ENCODE measurements at regions not wholly inside any gene's neighbourhood (a gene's known extent, or its start where the extent isn't known, plus 50 kb on each side); places are given as distances from the start of the nearest gene placed in this dataset.

DNA sequence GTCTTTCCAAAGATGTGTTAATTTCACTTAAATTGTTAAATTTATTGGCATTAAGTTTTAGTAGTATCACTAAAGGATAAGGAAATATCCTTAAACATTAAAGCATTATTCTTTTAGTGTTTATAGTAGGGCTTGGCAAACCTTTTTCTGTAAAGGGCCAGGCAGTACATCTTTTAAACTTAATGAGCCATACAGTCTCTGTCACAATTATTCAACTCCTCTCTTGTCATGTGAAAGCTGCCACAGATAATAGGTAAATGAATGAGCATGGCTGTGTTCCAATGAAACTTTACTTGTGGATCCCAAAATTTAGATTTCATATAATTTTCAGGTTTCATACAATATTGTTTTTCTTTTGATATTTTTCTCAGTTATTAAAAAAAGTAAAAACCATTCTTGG lies 268.2 kb upstream of the C11orf87 start:
- FAIRE-seq (no peak), DNase-seq (ENCODE audit: low spot score) (no peak)

DNA sequence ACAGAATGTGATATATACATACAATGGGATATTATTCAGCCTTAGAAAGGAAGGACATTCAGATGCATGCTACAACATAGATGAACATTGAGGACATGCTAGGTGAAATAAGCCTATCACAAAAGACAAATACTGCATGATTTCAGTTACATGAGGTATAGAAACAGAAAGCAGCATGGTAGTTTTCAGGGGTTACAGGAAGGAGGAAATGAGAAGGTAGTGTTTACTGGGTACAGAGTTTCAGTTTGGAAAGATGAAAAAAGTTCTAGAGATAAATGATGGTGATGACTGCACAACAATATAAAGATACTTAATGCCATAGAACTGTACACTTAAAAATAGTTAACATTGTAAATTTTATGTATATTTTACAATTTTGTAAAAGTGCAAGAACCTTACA lies 266.7 kb upstream of the C11orf87 start:
- no peak for DNase-seq (ENCODE audit: low spot score)
- FAIRE-seq: no peak

DNA sequence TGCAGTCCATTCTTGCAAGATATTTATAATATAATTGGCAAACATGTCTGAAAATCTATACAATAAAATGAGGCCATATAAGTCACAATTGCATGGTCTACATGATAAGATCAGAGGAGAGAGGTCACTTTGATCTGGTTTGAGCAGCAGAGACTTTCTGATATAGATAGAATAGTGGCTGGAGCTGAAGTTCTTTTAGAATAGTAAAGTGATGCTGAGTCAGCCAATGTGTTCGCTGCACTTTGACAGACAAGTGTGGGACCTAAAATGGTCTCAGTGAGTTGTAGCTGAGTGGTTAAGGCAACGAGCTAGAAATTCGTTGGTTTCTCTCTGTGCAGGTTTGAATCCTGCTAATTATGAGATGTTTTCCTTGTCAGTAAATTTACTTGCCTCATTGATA lies 257.0 kb upstream of the C11orf87 start:
- FAIRE-seq: no peak
- no peak for DNase-seq (ENCODE audit: low spot score)

DNA sequence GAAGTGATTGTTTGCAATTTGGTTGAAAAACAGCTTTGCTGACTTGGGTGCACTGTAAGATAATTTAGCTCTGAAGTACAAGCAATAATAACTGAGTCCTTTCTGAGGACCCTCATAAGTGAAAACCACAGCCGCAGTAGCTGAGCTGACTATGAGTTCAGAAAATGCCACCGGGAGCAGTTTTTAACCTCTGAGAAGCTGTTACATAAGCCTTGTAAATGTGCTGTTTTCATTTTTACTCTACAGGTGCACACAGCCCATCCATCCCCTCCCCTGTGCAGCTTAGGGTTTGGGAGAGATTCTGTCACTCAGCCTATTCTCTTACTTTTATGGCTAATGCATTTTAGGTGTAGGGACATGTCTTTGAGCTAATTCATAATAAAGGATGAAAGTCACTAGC lies 255.5 kb upstream of the C11orf87 start:
- no peak for DNase-seq (ENCODE audit: low spot score)
- FAIRE-seq: no peak

DNA sequence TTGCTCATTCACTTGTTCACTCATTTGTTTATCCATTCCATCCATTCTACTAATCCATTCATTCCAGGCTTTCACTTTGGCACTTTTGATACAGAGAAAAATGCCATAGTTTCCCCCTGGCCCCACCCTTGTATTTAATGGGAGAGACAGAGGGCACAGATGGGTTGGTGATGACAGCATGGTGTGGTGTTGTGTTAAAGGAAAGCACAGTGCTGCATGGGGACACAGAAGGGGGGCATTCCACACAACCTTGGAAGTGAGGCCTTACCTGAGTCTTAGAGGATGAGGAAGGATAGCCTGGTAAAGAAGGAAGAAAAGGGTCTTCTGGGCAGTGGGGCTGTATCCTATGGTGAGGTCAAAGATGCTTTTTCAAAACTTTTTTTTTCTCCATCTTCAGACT lies 248.5 kb upstream of the C11orf87 start:
- DNase-seq (ENCODE audit: low spot score) (no peak), FAIRE-seq (no peak)

DNA sequence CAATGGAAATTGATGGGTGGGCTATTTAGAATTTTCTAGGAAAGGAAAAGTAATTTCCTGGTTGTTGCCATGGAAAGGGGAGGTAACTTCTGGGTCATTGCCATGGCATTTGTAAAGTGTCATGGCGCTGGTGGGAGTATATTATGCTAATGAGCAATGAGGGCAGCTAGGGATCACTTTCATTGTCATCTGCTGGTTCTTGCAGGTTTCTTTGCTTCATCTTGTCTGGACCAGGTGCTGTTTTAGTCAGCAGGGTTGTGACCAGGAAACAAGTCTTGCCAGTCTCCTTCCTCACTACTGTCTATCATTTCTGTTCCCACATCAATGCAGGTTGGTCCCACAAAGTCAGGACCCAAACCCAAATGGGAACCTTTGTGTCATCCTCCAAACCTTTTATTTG lies 237.6 kb upstream of the C11orf87 start:
- DNase-seq (ENCODE audit: low spot score): no peak
- no peak for FAIRE-seq

DNA sequence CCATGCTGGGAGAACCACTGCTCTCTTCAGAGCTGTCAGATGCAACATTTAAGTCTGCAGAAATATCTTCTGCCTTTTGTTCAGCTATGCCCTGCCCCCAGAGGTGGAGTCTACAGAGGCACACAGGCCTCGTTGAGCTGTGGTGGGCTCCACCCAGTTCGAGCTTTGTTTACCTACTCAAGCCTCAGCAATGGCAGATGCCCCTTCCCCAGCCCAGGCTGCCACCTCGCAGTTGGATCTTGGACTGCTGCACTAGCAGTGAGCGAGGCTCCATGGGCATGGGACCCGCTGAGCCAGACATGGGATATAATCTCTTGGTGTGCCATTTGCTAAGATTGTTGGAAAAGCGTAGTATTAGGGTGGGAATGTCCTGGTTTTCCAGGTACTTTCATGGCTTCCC lies 229.1 kb upstream of the C11orf87 start:
- no peak for FAIRE-seq
- no peak for DNase-seq (ENCODE audit: low spot score)

DNA sequence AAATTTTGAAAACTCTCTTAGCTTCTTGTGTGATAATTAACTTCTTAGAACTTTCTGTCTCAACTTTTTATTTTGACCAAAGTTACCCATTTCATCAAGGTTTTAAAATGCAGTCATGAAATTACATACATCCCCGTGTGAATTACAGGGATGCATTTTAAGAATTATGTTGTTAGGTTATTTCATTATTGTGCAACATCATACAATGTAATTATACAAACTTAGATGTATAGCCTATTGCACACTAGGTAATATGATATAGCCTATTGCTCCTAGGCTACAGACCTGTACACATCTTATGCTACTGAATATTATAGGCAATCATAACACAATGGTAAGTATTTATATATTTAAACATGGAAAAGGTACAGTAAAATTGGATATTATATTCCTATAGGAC lies 228.1 kb upstream of the C11orf87 start:
- FAIRE-seq: no peak
- no peak for DNase-seq (ENCODE audit: low spot score)

DNA sequence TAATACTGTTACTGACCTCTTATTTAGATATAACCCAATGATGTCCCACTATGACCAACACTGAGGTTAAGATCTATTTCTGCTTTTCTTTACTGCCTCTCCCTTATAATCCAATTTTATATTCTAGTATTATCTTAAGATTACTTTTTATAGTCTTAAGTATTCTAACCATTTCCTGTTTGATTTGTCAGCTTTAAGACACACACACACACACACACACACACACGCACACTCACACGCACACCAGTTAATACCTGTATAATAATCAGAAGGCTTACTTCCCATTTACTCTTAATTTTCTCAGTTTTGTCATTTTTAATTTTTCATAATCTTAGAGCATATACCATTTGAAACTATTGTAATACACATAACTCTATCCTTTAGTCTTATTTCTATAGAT lies 226.0 kb upstream of the C11orf87 start:
- DNase-seq (ENCODE audit: low spot score) (no peak), FAIRE-seq (no peak)

DNA sequence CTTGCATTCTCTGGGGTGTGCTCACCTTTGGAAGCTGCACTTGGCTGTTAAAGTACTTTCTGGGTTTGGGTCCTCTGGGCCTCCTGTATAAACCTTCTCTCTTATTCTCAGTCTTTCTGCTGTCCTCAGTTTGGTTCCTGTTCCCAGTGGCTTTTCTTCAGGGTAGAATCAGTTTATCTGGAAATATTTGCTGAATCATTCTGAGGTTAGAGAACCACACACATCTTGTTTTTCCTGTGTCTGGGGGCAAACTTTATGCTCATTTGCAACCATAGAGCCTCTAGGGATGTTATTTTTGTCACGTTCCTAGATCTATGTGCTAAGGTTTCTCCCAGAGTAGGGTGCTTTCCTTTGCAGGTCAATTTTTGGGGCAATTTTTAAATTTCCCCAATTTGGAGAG lies 224.3 kb upstream of the C11orf87 start:
- FAIRE-seq (no peak), DNase-seq (ENCODE audit: low spot score) (no peak)

DNA sequence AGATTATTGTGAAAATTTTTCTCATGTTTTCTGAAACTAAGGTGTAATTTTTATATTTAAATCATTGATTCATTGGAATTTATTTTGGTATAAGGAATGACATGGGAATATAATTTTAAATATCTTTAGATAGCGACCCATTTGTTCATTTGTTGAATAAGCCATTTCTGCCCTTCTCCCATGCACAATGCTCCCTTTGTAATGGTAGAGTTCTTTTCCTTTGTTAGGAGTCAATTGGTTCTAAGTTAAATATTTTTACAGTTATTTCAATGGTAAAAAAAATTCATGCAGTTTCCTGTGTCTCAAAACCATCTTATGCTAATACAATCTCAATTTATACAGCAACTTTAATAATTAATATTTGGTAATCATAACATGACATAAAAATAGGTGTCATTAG lies 218.8 kb upstream of the C11orf87 start:
- FAIRE-seq (no peak), DNase-seq (ENCODE audit: low spot score) (no peak)

DNA sequence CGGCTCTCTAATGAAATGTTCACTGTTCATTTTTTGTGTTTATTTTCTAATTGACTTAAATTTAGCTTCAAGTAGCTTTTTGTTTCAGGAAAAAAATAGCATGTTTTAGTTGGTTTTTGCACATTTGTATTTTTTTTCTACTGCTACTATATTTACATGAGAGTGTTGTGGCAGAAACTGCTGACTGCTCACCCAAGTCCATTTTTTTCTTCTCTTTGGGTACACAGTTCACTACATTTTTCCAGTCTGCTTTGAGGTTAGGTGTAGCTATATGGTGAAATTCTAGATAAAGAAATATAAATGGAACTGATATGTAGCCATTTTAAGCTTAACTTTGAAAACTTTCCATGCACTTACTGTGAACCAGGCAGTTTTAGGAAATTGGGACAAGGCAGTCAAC lies 216.7 kb upstream of the C11orf87 start:
- DNase-seq (ENCODE audit: low spot score) (no peak), FAIRE-seq (no peak)

DNA sequence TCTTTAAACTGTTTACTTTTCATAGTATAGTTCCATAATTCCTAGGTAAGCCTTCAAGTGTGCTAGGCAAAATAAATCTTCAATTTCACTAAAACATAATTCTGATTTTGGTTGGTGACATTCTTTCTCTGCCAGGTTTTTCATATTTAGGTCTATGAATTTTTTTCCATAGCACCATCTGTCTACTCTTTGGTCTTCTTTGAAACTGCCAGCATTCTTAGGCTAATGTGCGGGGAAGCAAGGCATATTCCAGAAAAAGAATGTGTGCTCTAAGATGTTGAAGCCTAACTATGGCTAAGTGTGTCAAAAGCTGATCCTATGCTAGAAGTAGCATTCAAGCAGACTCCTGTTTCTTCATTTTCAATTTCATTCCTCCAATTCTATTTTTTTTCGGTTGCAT lies 213.9 kb upstream of the C11orf87 start:
- no peak for FAIRE-seq
- DNase-seq (ENCODE audit: low spot score): no peak

DNA sequence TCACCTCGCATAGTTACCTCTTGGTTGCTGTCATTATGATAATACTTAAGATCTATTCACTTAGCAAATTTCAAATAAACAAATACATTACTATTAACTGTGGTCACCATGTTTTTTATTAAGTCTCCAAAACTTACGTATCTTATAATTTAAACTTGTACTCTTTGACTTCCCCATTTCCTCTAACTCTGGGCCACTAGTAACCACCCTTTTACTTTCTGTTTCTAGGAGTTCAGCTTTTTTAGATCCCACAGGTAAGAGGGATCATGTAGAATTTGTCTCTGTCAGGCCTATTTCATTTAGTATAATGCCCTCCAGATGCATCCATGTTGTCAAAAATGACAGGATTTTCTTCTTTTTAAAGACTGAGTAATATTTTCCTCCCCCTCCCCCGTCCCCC lies 212.4 kb upstream of the C11orf87 start:
- no peak for DNase-seq (ENCODE audit: low spot score)
- no peak for FAIRE-seq

DNA sequence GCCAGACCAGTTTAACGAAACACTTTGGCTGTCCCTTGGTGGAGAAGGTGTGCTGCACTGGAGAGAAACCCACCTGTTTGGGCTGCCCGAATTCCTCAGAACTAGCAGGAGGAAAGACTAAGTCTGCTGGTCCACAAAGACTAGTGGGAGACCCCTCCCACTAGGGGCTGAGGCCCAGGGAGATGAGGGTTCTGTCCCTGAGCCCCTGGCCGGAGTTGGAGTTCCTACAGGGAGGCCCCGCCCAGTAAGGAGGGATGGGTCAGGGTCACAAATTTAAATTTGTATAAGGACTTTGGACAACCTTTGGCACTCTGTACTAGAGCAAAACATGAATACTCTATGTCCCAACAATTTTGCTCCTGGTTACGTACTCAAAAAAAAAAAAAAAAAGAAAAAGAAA lies 200.8 kb upstream of the C11orf87 start:
- DNase-seq (ENCODE audit: low spot score): no peak
- no peak for FAIRE-seq

DNA sequence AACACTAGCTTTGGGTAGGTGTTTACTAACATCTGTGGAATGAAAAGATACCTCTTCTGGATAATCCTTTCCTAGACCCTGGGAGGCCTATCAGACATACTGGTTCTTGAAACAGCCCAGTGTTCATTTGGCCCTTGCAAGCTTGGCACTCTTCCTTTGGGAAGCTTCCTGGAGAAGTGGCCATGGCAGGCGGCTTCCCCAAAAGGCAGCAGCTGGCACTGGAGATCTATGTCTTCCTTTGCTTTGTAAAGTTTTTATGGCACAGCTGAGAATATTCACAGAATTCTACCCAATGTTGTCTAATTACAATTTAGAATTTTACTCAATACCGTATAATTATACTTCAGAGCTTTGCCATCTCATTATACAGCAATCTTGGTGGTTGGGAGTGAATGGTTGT lies 199.2 kb upstream of the C11orf87 start:
- DNase-seq (ENCODE audit: low spot score) (no peak), FAIRE-seq (no peak)

DNA sequence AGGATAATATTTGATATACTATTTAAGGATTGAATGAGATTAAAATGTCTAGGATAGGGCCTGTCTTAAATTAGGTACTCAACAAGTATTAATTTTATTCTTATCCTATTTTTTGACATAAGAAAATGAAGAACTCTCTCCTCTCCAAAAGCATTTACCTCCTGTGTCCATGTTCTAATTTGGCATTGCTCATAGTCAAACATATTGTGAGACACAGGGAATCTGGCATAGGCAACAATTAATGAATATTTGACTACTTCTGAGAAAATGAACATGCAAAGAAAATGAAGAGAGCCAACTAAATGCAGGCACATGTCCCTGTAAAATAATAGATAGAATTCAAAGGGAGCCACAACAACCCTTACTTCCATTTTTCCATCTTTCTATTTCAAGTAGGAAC lies 198.5 kb upstream of the C11orf87 start:
- DNase-seq (ENCODE audit: low spot score) (no peak), FAIRE-seq (no peak)

DNA sequence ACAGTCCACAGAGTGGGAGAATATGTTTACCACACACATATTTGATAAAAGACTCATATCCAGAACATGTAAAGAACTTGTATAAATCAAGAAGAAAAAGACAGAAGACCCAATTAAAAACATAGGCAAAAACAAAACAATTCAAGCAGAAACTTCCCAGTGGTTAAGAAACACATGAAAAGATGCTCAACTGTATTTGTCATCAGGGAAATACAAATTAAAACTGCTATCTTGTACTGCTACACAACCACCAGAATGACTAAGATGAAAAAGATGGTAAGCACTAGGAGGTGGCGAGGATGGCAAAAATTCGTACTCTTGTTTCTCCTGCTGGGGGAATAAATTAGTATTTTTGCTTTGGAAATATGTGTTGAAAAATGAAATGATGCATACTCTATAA lies 192.3 kb upstream of the C11orf87 start:
- DNase-seq (ENCODE audit: low spot score): no peak
- no peak for FAIRE-seq

DNA sequence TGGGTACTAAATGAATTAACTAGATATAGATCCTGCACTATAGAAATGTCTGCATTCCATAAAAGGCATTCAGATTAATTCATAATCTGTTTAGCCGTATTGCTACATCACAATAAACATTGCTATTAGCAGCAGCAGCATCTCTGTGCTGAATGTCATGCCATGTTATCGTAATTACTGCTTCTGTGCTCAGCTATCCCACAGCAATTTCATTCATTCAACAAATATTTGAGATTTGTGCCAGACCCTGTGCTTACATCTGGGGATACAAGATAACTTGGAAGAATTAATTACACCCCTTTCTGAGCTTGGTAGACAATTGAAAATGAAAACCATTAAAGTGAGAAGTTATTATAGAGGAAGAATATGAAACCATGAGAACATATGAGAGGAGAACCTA lies 185.8 kb upstream of the C11orf87 start:
- DNase-seq (ENCODE audit: low spot score) (no peak), FAIRE-seq (no peak)

DNA sequence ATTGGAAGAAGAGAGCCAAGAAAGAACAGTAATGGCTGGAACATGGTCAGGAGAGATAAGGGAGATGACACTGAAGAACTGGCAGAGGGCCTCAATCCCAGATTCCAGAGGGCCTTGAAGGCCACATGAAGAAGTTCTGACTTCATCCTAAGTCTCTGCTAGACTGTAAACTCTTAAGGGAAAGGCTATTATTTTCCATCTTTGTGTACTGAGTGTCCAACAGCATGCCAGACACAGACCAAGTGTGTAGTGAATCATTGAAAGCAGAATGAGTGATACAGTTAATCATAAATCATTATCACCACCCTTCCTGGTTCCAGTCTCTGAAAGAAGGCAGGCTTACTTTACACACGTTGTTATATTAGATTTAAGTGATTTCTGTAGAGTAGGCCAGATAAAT lies 185.3 kb upstream of the C11orf87 start:
- DNase-seq (ENCODE audit: low spot score): no peak
- no peak for FAIRE-seq

DNA sequence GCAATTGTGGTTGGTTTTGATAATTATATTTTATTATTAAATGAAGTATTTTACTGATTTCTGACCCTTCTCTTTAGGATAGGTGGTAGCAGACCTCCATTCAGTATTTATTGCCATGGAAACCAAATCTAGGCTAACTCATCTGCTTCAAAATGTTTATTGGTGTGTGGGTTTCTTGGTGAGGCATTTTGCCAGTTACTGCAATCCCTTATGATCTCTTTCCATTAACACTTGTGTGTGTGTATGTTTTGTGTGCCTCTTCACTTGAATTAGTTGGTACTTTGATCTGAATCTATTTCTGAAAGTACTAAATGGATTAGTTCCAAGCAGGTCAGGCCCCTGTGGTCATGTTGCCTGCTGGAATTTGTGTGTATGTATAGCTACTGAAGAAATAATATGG lies 184.4 kb upstream of the C11orf87 start:
- FAIRE-seq (no peak), DNase-seq (ENCODE audit: low spot score) (no peak)

DNA sequence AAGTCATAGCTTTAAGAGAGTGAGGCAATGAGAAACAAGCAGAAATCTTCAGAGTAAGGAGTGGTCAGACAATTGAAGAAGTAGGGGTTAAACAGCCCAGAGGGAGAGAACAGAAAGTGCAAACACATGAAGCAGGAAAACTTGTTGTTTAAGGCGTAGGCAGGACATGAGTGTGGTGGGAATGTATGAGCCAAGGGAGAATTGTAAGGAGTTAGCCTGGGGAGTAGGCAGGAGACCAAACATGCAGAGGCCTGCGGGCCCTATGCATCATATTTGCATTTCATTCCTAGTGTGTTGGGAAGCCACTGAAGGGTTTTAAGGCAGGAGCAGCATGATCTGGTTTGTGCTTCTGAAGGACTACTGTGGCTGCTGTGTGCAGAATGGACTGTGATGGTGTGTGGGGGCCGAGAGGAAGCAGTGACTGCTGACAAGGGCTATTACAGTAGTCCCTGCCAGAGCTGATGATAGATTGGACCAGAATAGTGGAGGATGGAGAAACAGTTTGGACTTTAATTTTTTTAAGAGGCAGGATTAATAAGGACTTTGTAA lies 179.9 kb upstream of the C11orf87 start:
- DNase-seq (ENCODE audit: low spot score): no peak
- no peak for FAIRE-seq

DNA sequence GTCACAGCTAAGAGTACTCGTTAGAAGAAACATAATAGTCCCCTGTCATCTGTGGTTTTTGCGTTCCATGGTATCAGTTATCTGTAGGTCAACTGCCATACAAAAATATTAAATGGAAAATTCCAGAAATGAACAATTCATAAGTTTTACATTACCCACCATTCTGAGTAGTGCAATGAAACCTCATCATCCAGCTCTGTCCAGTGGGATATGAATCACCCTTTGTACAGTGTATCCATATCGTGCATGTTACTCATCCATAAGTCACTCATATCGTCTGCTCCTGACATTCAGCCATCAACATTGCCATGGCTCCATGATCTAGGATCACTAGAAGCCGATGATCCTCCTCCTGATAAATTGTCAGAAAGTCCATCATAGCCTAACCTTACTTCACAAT lies 174.9 kb upstream of the C11orf87 start:
- DNase-seq (ENCODE audit: low spot score): no peak
- peak; percentile 66 for FAIRE-seq

DNA sequence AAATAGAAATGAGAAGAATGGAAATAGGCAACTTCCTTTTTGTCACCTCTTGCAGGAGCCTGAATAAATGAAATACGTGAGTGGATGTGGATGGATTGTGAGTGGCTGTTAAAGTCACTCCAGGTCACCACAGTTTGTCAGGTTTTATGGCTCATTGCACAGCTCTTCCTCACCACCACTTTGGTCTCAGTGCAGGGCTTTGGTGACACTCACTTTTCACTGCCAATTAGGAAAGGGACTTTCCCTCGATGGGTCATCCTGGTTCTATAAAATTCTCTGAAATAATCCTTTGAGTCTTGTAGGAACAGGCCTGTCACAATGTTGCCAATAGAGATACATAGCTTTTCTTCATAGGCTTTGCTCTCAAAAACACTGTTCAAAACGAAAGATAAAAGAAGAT lies 172.4 kb upstream of the C11orf87 start:
- DNase-seq (ENCODE audit: low spot score) (no peak), FAIRE-seq (no peak)
